Aorta (tissue), 5 donors: ENCODE measurements at regions not wholly inside any gene's neighbourhood (a gene's known extent, or its start where the extent isn't known, plus 50 kb on each side); places are given as distances from the start of the nearest gene placed in this dataset.

Experiments used
- ATAC-seq: fragments of 200-7000 bp; cut with Tn5 transposase; one replicate; pipeline ENCODE4 v1.9.1; 2022; ENCODE audit warnings: moderate library complexity; ENCODE audit not compliant: low FRiP score
- DNase-seq, 2 donors: peaks; one replicate each; pipeline ENCODE4 v3.0.0-alpha.2; 2020
- H3K27ac ChIP-seq, 2 donors: one replicate each; pipeline ENCODE4 v1.5.1; 2013; ENCODE audit warnings: low read length in 2 of 2, mild to moderate bottlenecking in 2 of 2, moderate library complexity in 2 of 2, control low read depth in 1 of 2, inconsistent platforms in 1 of 2, low read depth in 1 of 2
- H3K27me3 ChIP-seq, 2 donors: one replicate each; pipeline ENCODE4 v1.6.1; 2013; ENCODE audit warnings: control low read depth in 1 of 2, low read length in 1 of 2, mild to moderate bottlenecking in 1 of 2, moderate library complexity in 1 of 2; ENCODE audit not compliant: insufficient read depth in 2 of 2, control insufficient read depth in 1 of 2
- H3K36me3 ChIP-seq, 2 donors: one replicate each; pipeline ENCODE4 v1.6.1; 2013; ENCODE audit warnings: control low read depth in 1 of 2, low read length in 1 of 2, mild to moderate bottlenecking in 1 of 2; ENCODE audit not compliant: insufficient read depth in 2 of 2, control insufficient read depth in 1 of 2
- H3K4me1 ChIP-seq, 2 donors: one replicate each; pipeline ENCODE4 v1.6.1; 2013; ENCODE audit warnings: low read length in 2 of 2, control low read depth in 1 of 2, mild to moderate bottlenecking in 1 of 2, moderate library complexity in 1 of 2; ENCODE audit not compliant: insufficient read depth in 2 of 2, control insufficient read depth in 1 of 2
- H3K4me3 ChIP-seq, 2 donors: one replicate each; pipeline ENCODE4 v1.5.1; 2013; ENCODE audit warnings: low read length in 2 of 2, control low read depth in 1 of 2, mild to moderate bottlenecking in 1 of 2
- H3K9me3 ChIP-seq: one replicate; pipeline ENCODE4 v1.6.1; 2013; ENCODE audit warnings: mild to moderate bottlenecking, low read length; ENCODE audit not compliant: control insufficient read depth
- WGBS, 2 donors: extraction: QIAGEN DNeasy Blood & Tissue Kit; methylation state at CpG; one replicate each; pipeline ENCODE4 v1.1.7; 2013; 5-methylcytosine and 5-hydroxymethylcytosine counted together
- intact Hi-C, 2 donors: fragments of 100-400 bp; cut with DNase I; formaldehyde crosslinking; loops; one replicate each; pipeline versions ENCODE4 v1.14.2 to v1.15.0; 2022
- donor health status: healthy with polysubstance abuse.
- donor health status: Bipolar disorder and iron deficiency.
- donor health status: DM: no; HTN: no; CAD: no.
- donor health status: DM: no; HTN: no; CAD: no.
- donor health status: DM: yes; HTN: yes; CAD: no.

DNA sequence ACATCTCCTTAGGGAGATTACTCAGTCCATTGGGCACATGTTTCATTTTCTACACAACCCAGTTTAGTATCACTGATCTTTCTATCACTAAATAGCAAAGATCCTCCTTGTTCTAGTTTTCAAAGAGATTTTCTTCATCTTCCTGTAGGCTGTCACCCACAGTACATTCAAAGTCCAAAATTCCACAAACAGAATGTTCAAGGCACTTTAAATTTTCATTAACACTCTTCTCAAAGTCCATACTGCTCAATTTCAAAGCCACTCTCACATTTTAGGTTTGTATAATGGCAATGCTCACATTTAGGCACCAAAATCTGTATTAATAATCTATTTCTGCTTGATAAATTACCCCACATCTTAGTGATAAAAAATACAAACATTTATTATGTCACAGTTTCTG, 152.8 kb downstream of the FSIP2 start:
- H3K27me3 ChIP-seq = no peaks in the 10 kb centered on the region
- ATAC-seq (no peak), DNase-seq (no peak)
- intact Hi-C loops = no loop called here
- no peaks in the 10 kb centered on the region for H3K36me3 ChIP-seq
- no peaks in the 10 kb centered on the region for H3K9me3 ChIP-seq
- H3K4me3 ChIP-seq = no peak overlapping the region
- no peaks in the 10 kb centered on the region for H3K4me1 ChIP-seq
- H3K27ac ChIP-seq = no peak overlapping the region

GRCh38 chr2:185891804-185892411, 153.3 kb downstream of the FSIP2 start:
- no peaks in the 10 kb centered on the region for H3K9me3 ChIP-seq
- no peak overlapping the region for H3K27ac ChIP-seq
- ATAC-seq = no peak
- intact Hi-C loops = no loop called here
- no peaks in the 10 kb centered on the region for H3K36me3 ChIP-seq
- H3K4me1 ChIP-seq = no peaks in the 10 kb centered on the region
- H3K27me3 ChIP-seq = no peaks in the 10 kb centered on the region
- 70 to 71% methylated on average over 2 of the region's 2 CpGs for WGBS, 2 donors
- DNase-seq = no peak
- no peak overlapping the region for H3K4me3 ChIP-seq

DNA sequence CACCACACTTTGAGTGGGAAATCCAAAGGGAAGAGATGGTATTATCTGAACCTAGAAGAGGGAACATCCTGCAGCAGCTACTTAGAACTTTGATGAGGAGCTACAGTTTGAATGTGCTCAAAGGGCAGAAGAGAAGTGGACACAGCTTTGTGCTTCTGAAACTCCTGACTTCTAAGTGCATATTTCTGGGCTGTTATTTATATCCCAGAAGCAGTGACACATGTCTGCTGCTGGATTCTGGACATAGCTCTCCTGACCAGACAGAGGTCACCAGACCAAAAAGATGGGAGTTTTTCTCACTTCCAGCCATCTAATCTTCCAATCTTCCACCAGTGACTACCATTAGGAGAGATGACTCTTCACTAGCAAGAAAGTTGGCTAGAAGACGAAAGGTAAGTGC, 153.9 kb downstream of the FSIP2 start:
- intact Hi-C loops = no loop called here
- Histone ChIP-seq H3K4me1 (no peaks in the 10 kb centered on the region), H3K9me3 (no peaks in the 10 kb centered on the region), H3K36me3 (no peaks in the 10 kb centered on the region), H3K27ac (no peak overlapping the region), H3K4me3 (no peak overlapping the region), H3K27me3 (no peaks in the 10 kb centered on the region)
- ATAC-seq = no peak
- no peak for DNase-seq
- WGBS, 2 donors = 91 to 100% methylated on average over 1 of the region's 1 CpG

GRCh38 chr2:185894223-185894622, 155.6 kb downstream of the FSIP2 start:
- no peak overlapping the region for H3K27ac ChIP-seq
- intact Hi-C loops = no loop called here
- no peaks in the 10 kb centered on the region for H3K27me3 ChIP-seq
- no peaks in the 10 kb centered on the region for H3K4me1 ChIP-seq
- no peak overlapping the region for H3K4me3 ChIP-seq
- DNase-seq (no peak), ATAC-seq (no peak)
- no peaks in the 10 kb centered on the region for H3K9me3 ChIP-seq
- 90 to 91% methylated on average over 2 of the region's 2 CpGs for WGBS, 2 donors
- H3K36me3 ChIP-seq = no peaks in the 10 kb centered on the region

DNA sequence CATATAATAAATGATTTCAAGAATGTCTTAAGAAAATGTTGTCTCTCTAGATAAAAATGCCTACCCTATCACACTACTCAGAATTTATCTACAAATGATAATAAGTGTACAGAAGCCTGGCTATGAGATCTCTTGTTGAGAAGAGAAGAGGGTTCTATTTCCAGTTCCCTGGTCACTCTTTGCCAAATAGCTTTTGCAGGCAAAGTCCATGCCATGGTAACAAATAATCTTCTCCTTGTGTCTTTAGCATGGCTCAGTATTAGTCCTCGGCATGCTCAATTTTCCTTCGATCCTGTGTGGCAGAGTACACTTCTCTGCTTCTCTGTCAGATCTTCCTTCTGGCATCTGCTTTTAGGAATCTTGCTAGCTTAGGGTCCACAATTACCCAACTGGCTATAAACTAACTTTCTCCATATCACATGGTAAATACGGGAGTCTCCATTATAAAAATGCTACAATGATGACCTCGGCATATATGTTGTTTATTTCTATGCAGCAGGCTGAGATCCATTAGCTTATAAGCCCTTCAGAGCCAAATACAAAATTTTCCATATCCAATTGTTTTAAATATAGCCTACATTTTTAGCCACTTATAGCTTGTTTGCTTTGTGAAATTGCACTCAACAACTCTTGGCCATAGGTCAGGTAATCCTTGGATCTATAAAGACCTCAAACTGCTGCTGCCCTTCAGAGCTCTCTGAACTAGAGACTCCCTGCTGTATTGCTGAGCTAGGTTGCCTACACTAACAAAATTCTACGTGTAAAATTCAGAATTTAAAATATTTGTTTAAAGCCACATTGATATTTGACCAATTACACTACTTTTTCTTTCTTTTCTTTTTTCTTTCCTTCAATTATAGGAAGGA, 157.5 kb downstream of the FSIP2 start:
- no peaks in the 10 kb centered on the region for H3K4me1 ChIP-seq
- H3K27ac ChIP-seq = no peak overlapping the region
- no peaks in the 10 kb centered on the region for H3K36me3 ChIP-seq
- ATAC-seq (no peak), DNase-seq (no peak)
- H3K9me3 ChIP-seq = no peaks in the 10 kb centered on the region
- H3K27me3 ChIP-seq = no peaks in the 10 kb centered on the region
- 79 to 82% methylated on average over 5 of the region's 5 CpGs for WGBS, 2 donors
- intact Hi-C loops = no loop called here
- no peak overlapping the region for H3K4me3 ChIP-seq

- ATAC-seq (no peak), DNase-seq (no peak)
- intact Hi-C loops = no loop called here
- 94 to 97% methylated on average over 1 of the region's 1 CpG for WGBS, 2 donors
- H3K4me3 ChIP-seq = no peak overlapping the region
- no peaks in the 10 kb centered on the region for H3K27me3 ChIP-seq
- H3K9me3 ChIP-seq = no peaks in the 10 kb centered on the region
- H3K36me3 ChIP-seq = no peaks in the 10 kb centered on the region
- H3K27ac ChIP-seq = no peak overlapping the region
- H3K4me1 ChIP-seq = no peaks in the 10 kb centered on the region
These were observed 160.8 kb downstream of the FSIP2 start for GRCh38 chr2:185899366-185899765.

DNA sequence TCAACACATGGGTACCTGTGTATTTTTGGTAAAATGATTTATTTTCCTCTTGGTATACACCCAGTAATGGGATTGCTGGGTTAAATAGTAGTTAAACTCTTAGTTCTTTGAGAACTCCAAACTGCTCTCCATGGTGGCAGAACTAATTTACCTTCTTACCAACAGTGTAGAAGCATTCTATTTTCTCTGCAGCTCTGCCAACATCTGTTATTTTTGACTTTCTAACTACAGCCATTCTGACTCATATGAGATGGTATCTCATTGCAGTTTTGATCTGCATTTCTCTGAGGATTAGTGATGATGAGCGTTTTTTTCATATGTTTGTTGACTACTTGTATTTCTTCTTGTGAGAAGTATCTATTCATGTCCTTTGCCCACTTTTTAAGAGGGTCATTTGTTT, 180.6 kb downstream of the FSIP2 start:
- DNase-seq = no peak
- Histone ChIP-seq H3K4me3 (no peak overlapping the region), H3K36me3 (no peaks in the 10 kb centered on the region), H3K27ac (no peak overlapping the region), H3K4me1 (no peaks in the 10 kb centered on the region), H3K9me3 (no peaks in the 10 kb centered on the region), H3K27me3 (no peaks in the 10 kb centered on the region)
- 65 to 85% methylated on average over 1 of the region's 1 CpG for WGBS, 2 donors
- intact Hi-C loops = no loop called here
- ATAC-seq = no peak

- no peaks in the 10 kb centered on the region for H3K4me1 ChIP-seq
- H3K27me3 ChIP-seq = no peaks in the 10 kb centered on the region
- ATAC-seq (no peak), DNase-seq (no peak)
- intact Hi-C loops = no loop called here
- no peaks in the 10 kb centered on the region for H3K36me3 ChIP-seq
- 93% methylated on average over 3 of the region's 3 CpGs for WGBS, 2 donors
- no peak overlapping the region for H3K4me3 ChIP-seq
- H3K9me3 ChIP-seq = no peaks in the 10 kb centered on the region
- H3K27ac ChIP-seq = no peak overlapping the region
These were observed 182.6 kb downstream of the FSIP2 start for GRCh38 chr2:185921048-185921756.

GRCh38 chr2:185934232-185934631, 195.6 kb downstream of the FSIP2 start:
- no peaks in the 10 kb centered on the region for H3K4me1 ChIP-seq
- WGBS, 2 donors = 72 to 79% methylated on average over 2 of the region's 2 CpGs
- H3K27me3 ChIP-seq = no peaks in the 10 kb centered on the region
- no peak overlapping the region for H3K4me3 ChIP-seq
- no peak overlapping the region for H3K27ac ChIP-seq
- H3K9me3 ChIP-seq = no peaks in the 10 kb centered on the region
- no peaks in the 10 kb centered on the region for H3K36me3 ChIP-seq
- no peak for DNase-seq
- intact Hi-C loops = no loop called here
- no peak for ATAC-seq
